ENCODE measurements at regions not wholly inside any gene's neighbourhood (a gene's known extent, or its start where the extent isn't known, plus 50 kb on each side); places are given as distances from the start of the nearest gene placed in this dataset.
A peak's percentile ranks its signal among the peaks of the same experiment; 100 is the strongest.

DNA sequence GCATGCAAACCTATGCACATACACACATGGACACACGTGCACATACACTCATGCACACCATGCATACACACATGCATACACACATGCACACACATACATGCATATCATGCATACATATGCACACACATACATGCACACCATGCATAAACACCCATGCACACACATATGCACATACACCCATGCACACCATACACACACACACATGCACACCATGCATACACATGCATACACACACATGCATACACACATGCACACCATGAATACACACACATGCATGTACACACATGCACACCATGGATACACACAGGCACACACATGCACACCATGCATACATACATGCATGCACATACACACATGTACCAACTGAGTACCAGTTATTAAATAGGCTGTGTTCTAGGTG, 543.3 kb upstream of the EEF2KMT start:
- 0% methylated on average over 1 of the region's 1 CpG for WGBS (ENCODE audit: low lambda C conversion rate)
- BruUV-seq (replicated peaks), result no TSS peak
- ATAC-seq, result no peak
- in situ Hi-C loops (cut with HindIII; ENCODE audit: extremely low pct_ligation_motif_present, low pct_unique_long_range_greater_than_20kb), result no loop called here
- Histone ChIP-seq H2AFZ (ENCODE audit: low read length) (no peak overlapping the region), H3K27me3 (ENCODE audit: control insufficient read depth in 1 of 2, insufficient read depth in 2 of 2, low read length in 2 of 2) (peaks cover 2 to 8% of the 10 kb centered on the region in 2 experiments; a peak in 3 of 5 replicates), H3K36me3 (replicated peaks in 1 of 2; ENCODE audit: control insufficient read depth in 1 of 2, insufficient read depth in 2 of 2, low read length in 2 of 2) (no peaks in the 10 kb centered on the region), H3K4me1 (ENCODE audit: insufficient read depth, low read length) (no peaks in the 10 kb centered on the region), H3K9me3 (ENCODE audit: low read length) (no peaks in the 10 kb centered on the region), H3K4me2 (ENCODE audit: low read depth, low read length) (no peak overlapping the region), H3K79me2 (ENCODE audit: insufficient read depth, low read length) (no peaks in the 10 kb centered on the region), H3K9ac (ENCODE audit: insufficient read depth, low read depth, low read length) (no peak overlapping the region), H4K20me1 (ENCODE audit: insufficient read depth, low read length) (no peaks in the 10 kb centered on the region), H3K4me3 (replicated peaks in 1 of 3; ENCODE audit: insufficient read depth in 1 of 3, low read depth in 2 of 3, low read length in 3 of 3) (no peak overlapping the region), H3K27ac (ENCODE audit: extremely low read length, insufficient read depth, low read length) (no peak overlapping the region)
- CTCF ChIA-PET (ENCODE audit: low intra/inter-chr PET ratio, low total read pairs), result no interaction called here
- intact Hi-C loops (cut with micrococcal nuclease; ENCODE audit: unreplicated experiment), result no loop called here
- DNase-seq (ENCODE audit: low spot score), result no peak
- POLR2A ChIA-PET, result no interaction called here
- 0 out of 2 replicates have a peak, but pooled peaks have one; percentile 22 for TF ChIP-seq IKZF1 (IDR thresholded peaks at IDR 0.05)
- TF ChIP-seq FOXA1 (IDR thresholded peaks at IDR 0.05), result 0 out of 2 replicates have a peak, but pooled peaks have one; percentile 2
- TF ChIP-seq FOXA1 (CRISPR knock-in tag; IDR thresholded peaks at IDR 0.05), result no peak
- TF ChIP-seq, protein P1, sequence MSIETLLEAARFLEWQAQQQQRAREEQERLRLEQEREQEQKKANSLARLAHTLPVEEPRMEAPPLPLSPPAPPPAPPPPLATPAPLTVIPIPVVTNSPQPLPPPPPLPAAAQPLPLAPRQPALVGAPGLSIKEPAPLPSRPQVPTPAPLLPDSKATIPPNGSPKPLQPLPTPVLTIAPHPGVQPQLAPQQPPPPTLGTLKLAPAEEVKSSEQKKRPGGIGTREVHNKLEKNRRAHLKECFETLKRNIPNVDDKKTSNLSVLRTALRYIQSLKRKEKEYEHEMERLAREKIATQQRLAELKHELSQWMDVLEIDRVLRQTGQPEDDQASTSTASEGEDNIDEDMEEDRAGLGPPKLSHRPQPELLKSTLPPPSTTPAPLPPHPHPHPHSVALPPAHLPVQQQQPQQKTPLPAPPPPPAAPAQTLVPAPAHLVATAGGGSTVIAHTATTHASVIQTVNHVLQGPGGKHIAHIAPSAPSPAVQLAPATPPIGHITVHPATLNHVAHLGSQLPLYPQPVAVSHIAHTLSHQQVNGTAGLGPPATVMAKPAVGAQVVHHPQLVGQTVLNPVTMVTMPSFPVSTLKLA (IDR thresholded peaks at IDR 0.05), result peak; percentile 90; the same call in 1 of the 2 replicates
- TF ChIP-seq, protein P2, sequence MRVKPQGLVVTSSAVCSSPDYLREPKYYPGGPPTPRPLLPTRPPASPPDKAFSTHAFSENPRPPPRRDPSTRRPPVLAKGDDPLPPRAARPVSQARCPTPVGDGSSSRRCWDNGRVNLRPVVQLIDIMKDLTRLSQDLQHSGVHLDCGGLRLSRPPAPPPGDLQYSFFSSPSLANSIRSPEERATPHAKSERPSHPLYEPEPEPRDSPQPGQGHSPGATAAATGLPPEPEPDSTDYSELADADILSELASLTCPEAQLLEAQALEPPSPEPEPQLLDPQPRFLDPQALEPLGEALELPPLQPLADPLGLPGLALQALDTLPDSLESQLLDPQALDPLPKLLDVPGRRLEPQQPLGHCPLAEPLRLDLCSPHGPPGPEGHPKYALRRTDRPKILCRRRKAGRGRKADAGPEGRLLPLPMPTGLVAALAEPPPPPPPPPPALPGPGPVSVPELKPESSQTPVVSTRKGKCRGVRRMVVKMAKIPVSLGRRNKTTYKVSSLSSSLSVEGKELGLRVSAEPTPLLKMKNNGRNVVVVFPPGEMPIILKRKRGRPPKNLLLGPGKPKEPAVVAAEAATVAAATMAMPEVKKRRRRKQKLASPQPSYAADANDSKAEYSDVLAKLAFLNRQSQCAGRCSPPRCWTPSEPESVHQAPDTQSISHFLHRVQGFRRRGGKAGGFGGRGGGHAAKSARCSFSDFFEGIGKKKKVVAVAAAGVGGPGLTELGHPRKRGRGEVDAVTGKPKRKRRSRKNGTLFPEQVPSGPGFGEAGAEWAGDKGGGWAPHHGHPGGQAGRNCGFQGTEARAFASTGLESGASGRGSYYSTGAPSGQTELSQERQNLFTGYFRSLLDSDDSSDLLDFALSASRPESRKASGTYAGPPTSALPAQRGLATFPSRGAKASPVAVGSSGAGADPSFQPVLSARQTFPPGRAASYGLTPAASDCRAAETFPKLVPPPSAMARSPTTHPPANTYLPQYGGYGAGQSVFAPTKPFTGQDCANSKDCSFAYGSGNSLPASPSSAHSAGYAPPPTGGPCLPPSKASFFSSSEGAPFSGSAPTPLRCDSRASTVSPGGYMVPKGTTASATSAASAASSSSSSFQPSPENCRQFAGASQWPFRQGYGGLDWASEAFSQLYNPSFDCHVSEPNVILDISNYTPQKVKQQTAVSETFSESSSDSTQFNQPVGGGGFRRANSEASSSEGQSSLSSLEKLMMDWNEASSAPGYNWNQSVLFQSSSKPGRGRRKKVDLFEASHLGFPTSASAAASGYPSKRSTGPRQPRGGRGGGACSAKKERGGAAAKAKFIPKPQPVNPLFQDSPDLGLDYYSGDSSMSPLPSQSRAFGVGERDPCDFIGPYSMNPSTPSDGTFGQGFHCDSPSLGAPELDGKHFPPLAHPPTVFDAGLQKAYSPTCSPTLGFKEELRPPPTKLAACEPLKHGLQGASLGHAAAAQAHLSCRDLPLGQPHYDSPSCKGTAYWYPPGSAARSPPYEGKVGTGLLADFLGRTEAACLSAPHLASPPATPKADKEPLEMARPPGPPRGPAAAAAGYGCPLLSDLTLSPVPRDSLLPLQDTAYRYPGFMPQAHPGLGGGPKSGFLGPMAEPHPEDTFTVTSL (CRISPR knock-in tag; IDR thresholded peaks at IDR 0.05; ENCODE audit: borderline replicate concordance), result no peak
- no peak for TF ChIP-seq XRCC5 (optimal IDR thresholded peaks at IDR 0.05; ENCODE audit: low read length)
- TF ChIP-seq TSC22D2 (CRISPR knock-in tag; IDR thresholded peaks at IDR 0.05; ENCODE audit: borderline replicate concordance), result no peak
- FAIRE-seq, result no peak

Measured in HepG2 (cell line).